Mammary epithelial cell (primary cell): ENCODE measurements at regions not wholly inside any gene's neighbourhood (a gene's known extent, or its start where the extent isn't known, plus 50 kb on each side); places are given as distances from the start of the nearest gene placed in this dataset.

Source experiments
- EZH2 ChIP-seq: IDR thresholded peaks from 2 replicates; pipeline ENCODE4 v1.6.1; 2012; ENCODE audit warnings: low read length, inconsistent platforms, borderline replicate concordance
- TF ChIP-seq, protein P1 (sequence below), 2 donors: IDR thresholded peaks in 1 of 2; conservative IDR thresholded peaks in 1 of 2; 2 replicates each; pipeline ENCODE4 v1.5.1; 2011 to 2012; ENCODE audit warnings: inconsistent platforms in 2 of 2, low read length in 2 of 2, mild to moderate bottlenecking in 2 of 2, control low read depth in 1 of 2, low read depth in 1 of 2; ENCODE audit not compliant: insufficient read depth in 1 of 2; ENCODE audit errors: extremely low read depth in 1 of 2

DNA sequence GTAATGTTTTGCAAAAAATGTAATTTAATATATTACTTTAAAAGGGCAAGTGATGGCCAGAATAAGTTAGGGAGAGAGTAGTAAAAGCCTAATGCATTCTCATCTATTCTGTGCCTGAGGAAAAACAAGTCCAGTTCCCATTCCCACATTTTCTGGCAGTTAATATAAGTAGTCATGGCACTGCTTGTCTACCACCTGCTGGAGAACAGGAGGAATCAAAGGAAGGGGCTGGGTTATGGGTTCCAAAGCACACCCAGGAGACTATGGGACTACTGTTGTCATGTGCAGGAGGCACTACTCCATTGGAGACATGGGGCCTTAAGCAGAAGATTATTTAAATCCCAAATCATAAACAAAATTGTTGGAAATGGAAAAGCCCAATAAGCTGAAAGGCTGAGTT is 2618.6 kb downstream of the ARAP2 start:
- TF ChIP-seq, protein P1, sequence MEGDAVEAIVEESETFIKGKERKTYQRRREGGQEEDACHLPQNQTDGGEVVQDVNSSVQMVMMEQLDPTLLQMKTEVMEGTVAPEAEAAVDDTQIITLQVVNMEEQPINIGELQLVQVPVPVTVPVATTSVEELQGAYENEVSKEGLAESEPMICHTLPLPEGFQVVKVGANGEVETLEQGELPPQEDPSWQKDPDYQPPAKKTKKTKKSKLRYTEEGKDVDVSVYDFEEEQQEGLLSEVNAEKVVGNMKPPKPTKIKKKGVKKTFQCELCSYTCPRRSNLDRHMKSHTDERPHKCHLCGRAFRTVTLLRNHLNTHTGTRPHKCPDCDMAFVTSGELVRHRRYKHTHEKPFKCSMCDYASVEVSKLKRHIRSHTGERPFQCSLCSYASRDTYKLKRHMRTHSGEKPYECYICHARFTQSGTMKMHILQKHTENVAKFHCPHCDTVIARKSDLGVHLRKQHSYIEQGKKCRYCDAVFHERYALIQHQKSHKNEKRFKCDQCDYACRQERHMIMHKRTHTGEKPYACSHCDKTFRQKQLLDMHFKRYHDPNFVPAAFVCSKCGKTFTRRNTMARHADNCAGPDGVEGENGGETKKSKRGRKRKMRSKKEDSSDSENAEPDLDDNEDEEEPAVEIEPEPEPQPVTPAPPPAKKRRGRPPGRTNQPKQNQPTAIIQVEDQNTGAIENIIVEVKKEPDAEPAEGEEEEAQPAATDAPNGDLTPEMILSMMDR (conservative IDR thresholded peaks at IDR 0.05 in 1 of 2, IDR thresholded peaks at IDR 0.05 in 1 of 2; ENCODE audit: extremely low read depth in 1 of 2, insufficient read depth in 1 of 2, low read depth in 1 of 2, low read length in 2 of 2): no peak
- TF ChIP-seq EZH2: no peak
